Body of pancreas (tissue), 4 donors: ENCODE measurements at regions not wholly inside any gene's neighbourhood (a gene's known extent, or its start where the extent isn't known, plus 50 kb on each side); places are given as distances from the start of the nearest gene placed in this dataset.

Source experiments
- ATAC-seq: fragments of 150-250 bp; one replicate; pipeline ENCODE4 v1.9.1; 2016
- DNase-seq, 4 donors: peaks; one replicate each; pipeline ENCODE4 v3.0.0-alpha.2; 2019
- H3K27ac ChIP-seq, 4 donors: fragments of 200-600 bp; sonication (generic); 1 replicate in 3 of 4; 2 replicates in 1 of 4; pipeline versions ENCODE4 v1.5.1 to v1.6.1; 2016 to 2019; ENCODE audit warnings: mild to moderate bottlenecking in 1 of 4, mixed read lengths in 1 of 4, moderate library complexity in 1 of 4
- H3K27me3 ChIP-seq, 2 donors: fragments of 200-600 bp; sonication (generic); one replicate each; pipeline ENCODE4 v1.6.0; 2016; ENCODE audit warnings: mild to moderate bottlenecking in 1 of 2
- H3K36me3 ChIP-seq, 2 donors: fragments of 200-600 bp; sonication (generic); replicated peaks in 1 of 2; 2 replicates each; pipeline ENCODE4 v1.5.1; 2016; ENCODE audit warnings: low read depth in 2 of 2; ENCODE audit not compliant: insufficient read depth in 1 of 2
- H3K4me1 ChIP-seq: fragments of 200-600 bp; sonication (generic); one replicate; pipeline ENCODE4 v1.6.0; 2016
- H3K4me3 ChIP-seq, 2 donors: fragments of 200-600 bp; sonication (generic); 1 replicate in 1 of 2; 2 replicates in 1 of 2; pipeline ENCODE4 v1.5.1; 2016 to 2019
- H3K9me3 ChIP-seq, 3 donors: fragments of 200-600 bp; sonication (generic); 1 replicate in 2 of 3; 2 replicates in 1 of 3; pipeline ENCODE4 v1.5.1; 2016
- POLR2A ChIP-seq, 3 donors: fragments of 450-650 bp; IDR thresholded peaks; one replicate each; pipeline ENCODE4 v1.6.1; 2016; ENCODE audit warnings: antibody characterized with exemption in 3 of 3, mild to moderate bottlenecking in 2 of 3
- WGBS, 2 donors: methylation state at CpG; one replicate each; pipeline ENCODE4 v1.1.5; 2017; 5-methylcytosine and 5-hydroxymethylcytosine counted together
- intact Hi-C: fragments of 100-400 bp; cut with DNase I; formaldehyde crosslinking; loops from one replicate; pipeline ENCODE4 v1.15.1; 2023
- TF ChIP-seq, protein P1 (sequence below), 7 experiments: fragments of 450-650 bp in 4 of 7; fragments of 200-600 bp in 3 of 7; sonication (generic) in 3 of 7; IDR thresholded peaks; one replicate each; pipeline ENCODE4 v1.5.1; 2016 to 2019; ENCODE audit warnings: antibody characterized with exemption in 7 of 7

DNA sequence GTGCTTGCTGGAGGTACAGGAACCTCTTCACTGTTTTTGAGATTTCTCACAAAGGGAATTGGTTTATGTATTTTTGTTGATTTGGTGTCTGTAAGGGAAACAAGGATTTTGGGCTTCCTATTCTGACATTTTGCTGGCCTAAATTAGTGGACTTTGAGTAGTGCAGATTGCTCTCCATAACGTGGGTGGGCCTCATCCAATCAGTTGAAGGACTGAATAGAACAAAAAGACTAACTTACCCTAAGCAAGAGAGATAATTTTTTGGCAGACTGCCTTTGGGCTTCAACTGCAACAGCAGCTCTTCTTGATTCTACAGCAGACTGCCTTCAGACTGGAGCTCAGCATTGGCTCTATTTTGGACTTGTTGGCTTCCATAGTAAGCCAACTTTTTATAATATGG, 93.2 kb downstream of the MSX2 start:
- WGBS, 2 donors = 23 to 40% methylated on average over 1 of the region's 1 CpG
- Histone ChIP-seq H3K27me3 (no peaks in the 10 kb centered on the region), H3K27ac (no peak overlapping the region), H3K4me3 (no peak overlapping the region), H3K36me3 (no peaks in the 10 kb centered on the region), H3K9me3 (no peaks in the 10 kb centered on the region), H3K4me1 (no peaks in the 10 kb centered on the region)
- intact Hi-C loops = no loop called here
- DNase-seq (no peak), ATAC-seq (no peak)
- TF ChIP-seq POLR2A (IDR thresholded peaks at IDR 0.05) = no peak
- TF ChIP-seq, protein P1, sequence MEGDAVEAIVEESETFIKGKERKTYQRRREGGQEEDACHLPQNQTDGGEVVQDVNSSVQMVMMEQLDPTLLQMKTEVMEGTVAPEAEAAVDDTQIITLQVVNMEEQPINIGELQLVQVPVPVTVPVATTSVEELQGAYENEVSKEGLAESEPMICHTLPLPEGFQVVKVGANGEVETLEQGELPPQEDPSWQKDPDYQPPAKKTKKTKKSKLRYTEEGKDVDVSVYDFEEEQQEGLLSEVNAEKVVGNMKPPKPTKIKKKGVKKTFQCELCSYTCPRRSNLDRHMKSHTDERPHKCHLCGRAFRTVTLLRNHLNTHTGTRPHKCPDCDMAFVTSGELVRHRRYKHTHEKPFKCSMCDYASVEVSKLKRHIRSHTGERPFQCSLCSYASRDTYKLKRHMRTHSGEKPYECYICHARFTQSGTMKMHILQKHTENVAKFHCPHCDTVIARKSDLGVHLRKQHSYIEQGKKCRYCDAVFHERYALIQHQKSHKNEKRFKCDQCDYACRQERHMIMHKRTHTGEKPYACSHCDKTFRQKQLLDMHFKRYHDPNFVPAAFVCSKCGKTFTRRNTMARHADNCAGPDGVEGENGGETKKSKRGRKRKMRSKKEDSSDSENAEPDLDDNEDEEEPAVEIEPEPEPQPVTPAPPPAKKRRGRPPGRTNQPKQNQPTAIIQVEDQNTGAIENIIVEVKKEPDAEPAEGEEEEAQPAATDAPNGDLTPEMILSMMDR (IDR thresholded peaks at IDR 0.05) = no peak

DNA sequence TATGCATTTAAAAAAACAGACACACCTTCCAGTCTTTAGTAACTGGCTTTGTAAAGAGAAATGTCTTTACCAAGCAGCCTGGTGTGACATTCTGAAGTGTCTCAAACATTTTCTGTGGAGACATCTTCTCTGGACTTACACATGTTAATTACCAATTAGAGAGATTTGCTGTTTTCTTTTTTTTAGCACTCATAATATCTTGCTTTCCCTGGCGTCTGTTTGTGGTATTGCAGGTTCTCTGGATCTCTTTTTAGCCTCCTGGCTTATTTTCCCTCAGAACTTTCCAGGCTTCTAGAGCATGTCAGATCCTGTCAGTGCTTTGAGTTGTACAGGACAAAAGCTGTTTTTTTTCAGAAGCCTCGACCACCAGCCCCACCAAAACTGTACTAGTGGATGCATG, 92.5 kb downstream of the MSX2 start:
- TF ChIP-seq, protein P1 (IDR thresholded peaks at IDR 0.05) = no peak
- no peak for TF ChIP-seq POLR2A (IDR thresholded peaks at IDR 0.05)
- H3K4me3 ChIP-seq = no peak overlapping the region
- intact Hi-C loops = no loop called here
- WGBS, 2 donors = 8 to 23% methylated on average over 2 of the region's 2 CpGs
- no peak overlapping the region for H3K27ac ChIP-seq
- H3K36me3 ChIP-seq = no peaks in the 10 kb centered on the region
- ATAC-seq (no peak), DNase-seq (no peak)
- no peaks in the 10 kb centered on the region for H3K4me1 ChIP-seq
- no peaks in the 10 kb centered on the region for H3K27me3 ChIP-seq
- H3K9me3 ChIP-seq = no peaks in the 10 kb centered on the region

DNA sequence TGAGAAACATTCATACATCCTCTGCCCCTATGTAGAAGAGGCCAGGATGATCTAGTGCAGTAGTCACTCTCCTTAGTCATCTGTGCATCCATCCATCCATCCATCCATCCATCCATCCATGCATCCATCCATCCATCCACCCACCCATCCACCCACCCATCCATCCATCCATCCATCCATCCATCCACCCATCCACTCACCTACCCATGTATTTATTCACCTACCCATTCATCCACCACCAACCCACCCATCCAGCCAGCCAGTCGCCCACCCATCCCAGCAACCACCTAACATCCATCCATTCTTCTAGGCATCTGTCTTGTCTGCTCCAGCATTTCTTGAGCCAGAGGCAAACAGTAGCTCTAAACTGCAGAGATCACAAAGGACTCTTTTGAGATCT, 87.1 kb downstream of the MSX2 start:
- no peak overlapping the region for H3K27ac ChIP-seq
- TF ChIP-seq, protein P1 (IDR thresholded peaks at IDR 0.05) = no peak
- TF ChIP-seq POLR2A (IDR thresholded peaks at IDR 0.05) = no peak
- no peaks in the 10 kb centered on the region for H3K27me3 ChIP-seq
- no peaks in the 10 kb centered on the region for H3K36me3 ChIP-seq
- ATAC-seq (no peak), DNase-seq (no peak)
- 38 to 64% methylated on average over 1 of the region's 1 CpG for WGBS, 2 donors
- H3K4me3 ChIP-seq = no peak overlapping the region
- no peaks in the 10 kb centered on the region for H3K9me3 ChIP-seq
- H3K4me1 ChIP-seq = no peaks in the 10 kb centered on the region
- intact Hi-C loops = no loop called here

DNA sequence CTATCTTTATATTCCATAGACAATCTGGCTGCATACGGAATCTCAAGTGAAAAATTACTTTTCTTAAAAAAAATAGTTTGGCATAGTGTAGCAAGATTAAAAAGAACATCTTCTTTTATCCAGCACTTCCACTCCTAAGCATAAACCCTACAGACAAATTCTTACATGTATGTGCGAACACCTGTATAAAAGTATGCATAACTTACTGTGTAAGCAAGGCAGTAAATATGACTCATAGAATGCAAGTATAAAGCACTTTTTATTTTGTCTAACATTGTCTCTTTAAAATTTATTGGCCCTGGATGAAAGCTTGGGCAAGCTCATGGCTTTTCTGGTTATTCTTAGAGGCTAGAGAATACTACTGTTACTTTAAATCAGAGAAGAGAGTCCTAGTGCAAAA, 86.4 kb downstream of the MSX2 start:
- no peak for TF ChIP-seq POLR2A (IDR thresholded peaks at IDR 0.05)
- TF ChIP-seq, protein P1 (IDR thresholded peaks at IDR 0.05) = no peak
- intact Hi-C loops = no loop called here
- Histone ChIP-seq H3K36me3 (no peaks in the 10 kb centered on the region), H3K9me3 (no peaks in the 10 kb centered on the region), H3K4me1 (no peaks in the 10 kb centered on the region), H3K27ac (no peak overlapping the region), H3K27me3 (no peaks in the 10 kb centered on the region), H3K4me3 (no peak overlapping the region)
- DNase-seq (no peak), ATAC-seq (no peak)
- 77 to 81% methylated on average over 2 of the region's 2 CpGs for WGBS, 2 donors

DNA sequence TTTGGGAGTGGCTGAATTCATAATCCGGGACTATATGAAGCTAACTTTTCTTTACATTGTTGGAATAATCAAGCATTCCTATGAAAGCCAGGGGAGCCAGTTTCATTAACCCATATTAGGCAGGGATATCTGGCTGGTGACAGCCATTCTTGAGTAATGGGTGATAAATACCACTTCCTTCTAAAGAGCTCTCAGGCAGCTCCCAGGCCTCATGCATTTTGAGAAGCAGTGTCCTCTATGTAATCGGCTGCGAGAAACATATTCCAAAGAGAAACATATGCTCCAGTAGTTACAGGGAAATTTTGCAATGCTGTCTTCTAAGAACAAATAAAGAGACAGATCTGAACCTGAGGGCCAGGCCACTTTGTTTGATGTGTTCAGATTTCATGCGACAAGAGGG, 83.1 kb downstream of the MSX2 start:
- H3K27ac ChIP-seq = no peak overlapping the region
- intact Hi-C loops = no loop called here
- H3K36me3 ChIP-seq = no peaks in the 10 kb centered on the region
- no peak overlapping the region for H3K4me3 ChIP-seq
- ATAC-seq (no peak), DNase-seq (no peak)
- TF ChIP-seq POLR2A (IDR thresholded peaks at IDR 0.05) = no peak
- TF ChIP-seq, protein P1 (IDR thresholded peaks at IDR 0.05) = no peak
- 45 to 61% methylated on average over 4 of the region's 4 CpGs for WGBS, 2 donors
- peaks cover 0 to 7% (median 0%) of the 10 kb centered on the region in 3 donors for H3K9me3 ChIP-seq
- H3K4me1 ChIP-seq = no peaks in the 10 kb centered on the region
- H3K27me3 ChIP-seq = no peaks in the 10 kb centered on the region
